Cardiac muscle cell (in vitro differentiated cells and primary cell): ENCODE measurements at regions not wholly inside any gene's neighbourhood (a gene's known extent, or its start where the extent isn't known, plus 50 kb on each side); places are given as distances from the start of the nearest gene placed in this dataset.
"Not testable (repeated sequence)": the region's sequence is repeated elsewhere in the genome, so short reads cannot be mapped to it uniquely, and the experiment has no call there.

Experiments
- DNase-seq, 2 donors: peaks; one replicate each; pipeline versions ENCODE4 v3.0.0 to v3.0.0-alpha.2; 2010 to 2017; ENCODE audit warnings: low read depth in 1 of 2, low spot score in 1 of 2
- H3K27ac ChIP-seq: fragments of 200-600 bp; sonication (generic); 2 replicates; pipeline ENCODE4 v1.5.1; 2016
- H3K27me3 ChIP-seq: fragments of 200-600 bp; sonication (generic); 2 replicates; pipeline ENCODE4 v1.6.0; 2016; ENCODE audit warnings: control low read depth
- H3K36me3 ChIP-seq: fragments of 200-600 bp; sonication (generic); 2 replicates; pipeline ENCODE4 v1.5.1; 2016; ENCODE audit warnings: control low read depth
- H3K4me1 ChIP-seq: fragments of 200-600 bp; sonication (generic); 2 replicates; pipeline ENCODE4 v1.8.1; 2017; ENCODE audit warnings: low read depth, mild to moderate bottlenecking, mixed run types
- H3K4me3 ChIP-seq: fragments of 200-600 bp; sonication (generic); 2 replicates; pipeline ENCODE4 v1.5.1; 2016; ENCODE audit warnings: mild to moderate bottlenecking
- H3K9me3 ChIP-seq: fragments of 200-600 bp; sonication (generic); 2 replicates; pipeline ENCODE4 v1.5.1; 2017; ENCODE audit warnings: low read depth, mild to moderate bottlenecking, control low read depth
- TF ChIP-seq, protein P1 (sequence below): IDR thresholded peaks from 2 replicates; pipeline ENCODE4 v1.5.1; 2012; ENCODE audit warnings: low read depth, mild to moderate bottlenecking, low read length

DNA sequence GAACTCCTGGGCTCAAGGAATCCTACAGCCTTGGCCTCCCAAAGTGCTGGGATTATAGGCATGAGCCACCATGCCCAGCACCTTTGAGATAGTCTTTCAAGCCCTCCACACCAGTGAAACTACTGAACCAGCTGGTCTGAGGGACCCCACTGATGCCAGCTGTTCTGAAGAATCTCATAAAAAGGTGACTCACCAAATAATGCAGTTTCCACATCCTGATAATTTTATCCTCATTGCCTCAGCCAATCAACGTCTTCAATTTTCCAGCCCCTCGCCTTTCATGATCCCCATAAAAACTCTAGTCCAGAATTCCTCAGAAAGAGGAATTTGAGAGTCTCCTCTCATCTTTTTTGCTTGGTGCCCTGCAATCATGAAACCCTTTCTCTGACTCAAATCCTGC is 1691.6 kb upstream of the LRRTM3 start:
- TF ChIP-seq, protein P1, sequence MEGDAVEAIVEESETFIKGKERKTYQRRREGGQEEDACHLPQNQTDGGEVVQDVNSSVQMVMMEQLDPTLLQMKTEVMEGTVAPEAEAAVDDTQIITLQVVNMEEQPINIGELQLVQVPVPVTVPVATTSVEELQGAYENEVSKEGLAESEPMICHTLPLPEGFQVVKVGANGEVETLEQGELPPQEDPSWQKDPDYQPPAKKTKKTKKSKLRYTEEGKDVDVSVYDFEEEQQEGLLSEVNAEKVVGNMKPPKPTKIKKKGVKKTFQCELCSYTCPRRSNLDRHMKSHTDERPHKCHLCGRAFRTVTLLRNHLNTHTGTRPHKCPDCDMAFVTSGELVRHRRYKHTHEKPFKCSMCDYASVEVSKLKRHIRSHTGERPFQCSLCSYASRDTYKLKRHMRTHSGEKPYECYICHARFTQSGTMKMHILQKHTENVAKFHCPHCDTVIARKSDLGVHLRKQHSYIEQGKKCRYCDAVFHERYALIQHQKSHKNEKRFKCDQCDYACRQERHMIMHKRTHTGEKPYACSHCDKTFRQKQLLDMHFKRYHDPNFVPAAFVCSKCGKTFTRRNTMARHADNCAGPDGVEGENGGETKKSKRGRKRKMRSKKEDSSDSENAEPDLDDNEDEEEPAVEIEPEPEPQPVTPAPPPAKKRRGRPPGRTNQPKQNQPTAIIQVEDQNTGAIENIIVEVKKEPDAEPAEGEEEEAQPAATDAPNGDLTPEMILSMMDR = no peak
- Histone ChIP-seq H3K36me3 (no peaks in the 10 kb centered on the region), H3K4me1 (peaks cover 6% of the 10 kb centered on the region), H3K9me3 (no peaks in the 10 kb centered on the region), H3K27ac (no peak overlapping the region), H3K4me3 (no peak overlapping the region), H3K27me3 (no peaks in the 10 kb centered on the region)
- DNase-seq = no peak

DNA sequence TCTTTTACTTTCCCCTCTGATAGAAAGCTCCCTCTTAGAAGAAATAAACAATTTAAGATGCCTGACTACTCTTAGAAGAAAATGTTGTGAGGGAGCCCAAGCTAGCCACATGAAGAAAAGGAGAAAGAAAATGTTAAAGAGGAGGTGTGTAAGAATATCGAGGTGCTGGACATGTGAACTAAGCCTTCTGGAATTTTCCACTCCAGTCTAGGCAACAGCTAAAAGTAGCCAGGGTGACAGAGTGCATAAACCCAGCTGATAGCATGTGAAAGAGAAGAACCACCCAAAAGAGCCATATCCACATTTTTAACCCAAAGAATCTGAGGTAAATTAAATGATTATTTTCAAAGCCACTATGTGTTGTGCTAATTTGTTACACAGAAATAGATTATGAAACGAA is 1690.6 kb upstream of the LRRTM3 start:
- peaks cover 6% of the 10 kb centered on the region for H3K4me1 ChIP-seq
- no peaks in the 10 kb centered on the region for H3K9me3 ChIP-seq
- no peak for DNase-seq
- H3K36me3 ChIP-seq = no peaks in the 10 kb centered on the region
- H3K27ac ChIP-seq = no peak overlapping the region
- TF ChIP-seq, protein P1 = no peak
- H3K27me3 ChIP-seq = no peaks in the 10 kb centered on the region
- no peak overlapping the region for H3K4me3 ChIP-seq

DNA sequence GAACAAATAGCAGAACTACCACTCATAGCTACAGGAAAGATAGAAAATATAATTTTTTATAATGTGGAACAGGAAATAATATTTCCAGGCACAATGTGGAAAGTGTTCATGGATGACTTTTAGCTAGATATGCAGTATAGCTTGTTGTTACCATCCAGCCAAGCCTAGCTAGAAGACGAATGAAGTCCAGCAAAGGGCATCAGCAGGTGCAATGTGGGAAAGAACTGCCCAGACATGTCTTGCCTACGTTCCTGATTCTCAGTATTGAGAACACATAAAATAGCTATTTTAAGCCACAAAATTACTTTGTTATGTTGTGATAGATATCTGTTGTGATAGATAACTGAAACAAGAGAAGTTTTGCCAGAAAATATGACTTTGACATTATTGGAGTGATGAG is 1690.0 kb upstream of the LRRTM3 start:
- no peaks in the 10 kb centered on the region for H3K9me3 ChIP-seq
- no peak for DNase-seq
- H3K36me3 ChIP-seq = no peaks in the 10 kb centered on the region
- no peaks in the 10 kb centered on the region for H3K27me3 ChIP-seq
- peaks cover 2% of the 10 kb centered on the region for H3K4me1 ChIP-seq
- H3K4me3 ChIP-seq = no peak overlapping the region
- TF ChIP-seq, protein P1 = no peak
- no peak overlapping the region for H3K27ac ChIP-seq

DNA sequence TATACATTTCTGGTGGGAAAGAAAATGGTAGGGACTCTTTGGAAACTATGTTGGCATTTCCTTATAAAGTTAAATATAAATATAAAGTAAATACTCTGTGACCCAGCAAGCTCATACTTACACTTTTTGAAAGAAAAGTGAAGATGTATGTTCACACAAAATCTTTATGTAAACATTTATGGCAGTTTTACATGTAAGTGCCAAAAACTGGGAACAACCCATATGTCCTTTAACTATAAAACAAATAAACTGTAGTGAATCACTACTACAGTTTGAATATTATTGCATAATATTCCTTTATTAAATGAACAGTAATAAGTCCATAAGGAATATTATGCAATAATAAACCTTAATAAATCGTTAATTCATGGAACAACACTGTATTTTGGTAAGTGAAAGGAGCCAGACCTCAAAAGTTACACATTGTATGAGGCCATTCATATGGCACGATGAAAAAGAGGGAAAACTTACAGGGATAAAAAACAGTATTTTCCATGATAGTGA is 1660.3 kb upstream of the LRRTM3 start:
- no peak for DNase-seq
- H3K27ac ChIP-seq = no peak overlapping the region
- no peak overlapping the region for H3K4me3 ChIP-seq
- H3K27me3 ChIP-seq = no peaks in the 10 kb centered on the region
- H3K36me3 ChIP-seq = no peaks in the 10 kb centered on the region
- H3K4me1 ChIP-seq = no peaks in the 10 kb centered on the region
- no peaks in the 10 kb centered on the region for H3K9me3 ChIP-seq
- TF ChIP-seq, protein P1 = no peak

DNA sequence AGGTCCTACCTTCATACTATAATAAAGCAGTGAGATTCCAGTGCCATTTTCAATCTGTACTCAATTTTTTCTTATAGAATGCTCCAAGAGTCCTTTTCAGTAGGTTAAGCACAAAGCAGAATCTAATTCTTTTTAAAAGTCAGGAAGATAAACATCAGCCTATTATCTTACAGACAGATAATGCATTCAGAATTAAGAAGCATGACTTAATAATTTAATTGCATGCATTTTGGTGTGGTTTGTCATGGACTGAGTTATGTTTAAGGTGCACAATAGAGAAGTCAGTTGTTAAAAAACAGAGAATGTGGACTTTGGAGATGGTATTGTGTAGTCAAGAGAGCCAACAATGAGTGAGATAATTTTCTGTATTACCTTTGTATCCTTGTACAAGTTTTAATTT is 1656.3 kb upstream of the LRRTM3 start:
- not testable (repeated sequence) for H3K9me3 ChIP-seq, DNase-seq, H3K36me3 ChIP-seq, H3K27me3 ChIP-seq, H3K4me3 ChIP-seq, H3K4me1 ChIP-seq, H3K27ac ChIP-seq

DNA sequence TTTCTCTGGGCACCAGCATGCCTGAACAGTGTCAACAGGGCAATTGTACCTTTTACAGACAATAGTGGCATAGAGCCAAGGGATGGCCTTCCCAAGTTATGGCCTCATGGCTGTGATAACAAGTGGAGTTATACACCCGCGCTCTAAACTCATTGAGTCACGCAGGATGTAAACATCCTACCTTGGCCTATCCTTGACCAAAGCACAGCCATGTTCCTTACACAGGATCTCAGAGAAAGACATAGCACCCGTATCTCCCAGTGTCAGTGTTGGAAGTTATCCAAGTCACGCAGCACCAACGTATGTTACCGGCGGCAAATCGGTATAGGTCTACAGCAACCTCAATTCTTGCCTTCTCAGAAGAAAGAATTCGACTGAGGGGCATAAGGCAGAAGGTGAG is 1654.9 kb upstream of the LRRTM3 start:
- H3K27ac ChIP-seq = no peak overlapping the region
- no peak for DNase-seq

More for the DNA sequence above, 1654.9 kb upstream of the LRRTM3 start:
- Histone ChIP-seq H3K4me1 (no peaks in the 10 kb centered on the region), H3K36me3 (no peaks in the 10 kb centered on the region), H3K9me3 (no peaks in the 10 kb centered on the region), H3K4me3 (no peak overlapping the region), H3K27me3 (no peaks in the 10 kb centered on the region)
- TF ChIP-seq, protein P1 = no peak
